ENCODE measurements at regions not wholly inside any gene's neighbourhood (a gene's known extent, or its start where the extent isn't known, plus 50 kb on each side); places are given as distances from the start of the nearest gene placed in this dataset.
A peak's percentile ranks its signal among the peaks of the same experiment; 100 is the strongest.

GRCh38 chr18:54672846-54673475 is 81.9 kb downstream of the DYNAP start:
- Histone ChIP-seq H3K36me3 (no peaks in the 10 kb centered on the region), H3K27ac (no peak overlapping the region), H3K27me3 (replicated peaks in 1 of 7) (peaks cover 0 to 8% (median 0%) of the 10 kb centered on the region in 7 donors), H3K9me3 (peaks cover 0 to 7% (median 0%) of the 10 kb centered on the region in 8 donors), H3K4me3 (no peak overlapping the region), H3K4me1 (no peaks in the 10 kb centered on the region)
- intact Hi-C loops (cut with DNase I; ENCODE audit: low total_unique reads) = loop anchor here (5.0 kb wide), 1 partner anchor 231 kb away; no protein-coding TSS in a partner anchor
- DNase-seq = no peak
- WGBS, 5 donors = 75 to 89% (median 83%) methylated on average over 6 of the region's 6 CpGs
- TF ChIP-seq POLR2A (IDR thresholded peaks at IDR 0.05) (no peak), POLR2AphosphoS5 (IDR thresholded peaks at IDR 0.05) (no peak)
- TF ChIP-seq, protein P1, sequence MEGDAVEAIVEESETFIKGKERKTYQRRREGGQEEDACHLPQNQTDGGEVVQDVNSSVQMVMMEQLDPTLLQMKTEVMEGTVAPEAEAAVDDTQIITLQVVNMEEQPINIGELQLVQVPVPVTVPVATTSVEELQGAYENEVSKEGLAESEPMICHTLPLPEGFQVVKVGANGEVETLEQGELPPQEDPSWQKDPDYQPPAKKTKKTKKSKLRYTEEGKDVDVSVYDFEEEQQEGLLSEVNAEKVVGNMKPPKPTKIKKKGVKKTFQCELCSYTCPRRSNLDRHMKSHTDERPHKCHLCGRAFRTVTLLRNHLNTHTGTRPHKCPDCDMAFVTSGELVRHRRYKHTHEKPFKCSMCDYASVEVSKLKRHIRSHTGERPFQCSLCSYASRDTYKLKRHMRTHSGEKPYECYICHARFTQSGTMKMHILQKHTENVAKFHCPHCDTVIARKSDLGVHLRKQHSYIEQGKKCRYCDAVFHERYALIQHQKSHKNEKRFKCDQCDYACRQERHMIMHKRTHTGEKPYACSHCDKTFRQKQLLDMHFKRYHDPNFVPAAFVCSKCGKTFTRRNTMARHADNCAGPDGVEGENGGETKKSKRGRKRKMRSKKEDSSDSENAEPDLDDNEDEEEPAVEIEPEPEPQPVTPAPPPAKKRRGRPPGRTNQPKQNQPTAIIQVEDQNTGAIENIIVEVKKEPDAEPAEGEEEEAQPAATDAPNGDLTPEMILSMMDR (IDR thresholded peaks at IDR 0.05 in 8 of 11, conservative IDR thresholded peaks at IDR 0.05 in 3 of 11) = no peak

GRCh38 chr18:54673936-54674335 is 82.9 kb downstream of the DYNAP start:
- Histone ChIP-seq H3K27me3 (replicated peaks in 1 of 7) (peaks cover 0 to 8% (median 0%) of the 10 kb centered on the region in 7 donors), H3K36me3 (no peaks in the 10 kb centered on the region), H3K9me3 (peaks cover 0 to 7% (median 0%) of the 10 kb centered on the region in 8 donors), H3K27ac (no peak overlapping the region), H3K4me3 (no peak overlapping the region), H3K4me1 (no peaks in the 10 kb centered on the region)
- no peak for DNase-seq
- no peak for TF ChIP-seq POLR2AphosphoS5 (IDR thresholded peaks at IDR 0.05)
- TF ChIP-seq POLR2A (IDR thresholded peaks at IDR 0.05) = no peak
- TF ChIP-seq, protein P1 (IDR thresholded peaks at IDR 0.05 in 8 of 11, conservative IDR thresholded peaks at IDR 0.05 in 3 of 11) = no peak
- 86 to 100% (median 94%) methylated on average over 2 of the region's 2 CpGs for WGBS, 5 donors
- intact Hi-C loops (cut with DNase I; ENCODE audit: low total_unique reads) = loop anchor here (5.0 kb wide), 1 partner anchor 232 kb away; no protein-coding TSS in a partner anchor

- H3K27ac ChIP-seq = no peak overlapping the region
- H3K4me3 ChIP-seq = no peak overlapping the region
- peaks cover 0 to 7% (median 0%) of the 10 kb centered on the region in 8 donors for H3K9me3 ChIP-seq
- TF ChIP-seq POLR2AphosphoS5 (IDR thresholded peaks at IDR 0.05) (no peak), POLR2A (IDR thresholded peaks at IDR 0.05) (no peak)
- TF ChIP-seq, protein P1 (IDR thresholded peaks at IDR 0.05 in 8 of 11, conservative IDR thresholded peaks at IDR 0.05 in 3 of 11) = no peak
- DNase-seq = no peak
- WGBS, 5 donors = 47 to 77% (median 62%) methylated on average over 1 of the region's 1 CpG
- H3K27me3 ChIP-seq (replicated peaks in 1 of 7) = peaks cover 0 to 4% (median 0%) of the 10 kb centered on the region in 7 donors
- H3K36me3 ChIP-seq = no peaks in the 10 kb centered on the region
- intact Hi-C loops (cut with DNase I; ENCODE audit: low total_unique reads) = no loop called here
- H3K4me1 ChIP-seq = no peaks in the 10 kb centered on the region
Measured at GRCh38 chr18:54675076-54675475, 84.0 kb downstream of the DYNAP start.

GRCh38 chr18:54679318-54680149 is 88.5 kb downstream of the DYNAP start:
- DNase-seq = no peak
- H3K9me3 ChIP-seq = peaks cover 0 to 7% (median 0%) of the 10 kb centered on the region in 8 donors
- TF ChIP-seq POLR2AphosphoS5 (IDR thresholded peaks at IDR 0.05) (no peak), POLR2A (IDR thresholded peaks at IDR 0.05) (no peak)
- TF ChIP-seq, protein P1 (IDR thresholded peaks at IDR 0.05 in 8 of 11, conservative IDR thresholded peaks at IDR 0.05 in 3 of 11) = peak in 4 of 11 experiments; percentile 26 to 54 (median 36)
- intact Hi-C loops (cut with DNase I; ENCODE audit: low total_unique reads) = loop anchor here (2.0 kb wide), 1 partner anchor 303 kb away; no protein-coding TSS in a partner anchor
- H3K4me1 ChIP-seq = no peaks in the 10 kb centered on the region
- H3K27me3 ChIP-seq (replicated peaks in 1 of 7) = no peaks in the 10 kb centered on the region
- no peak overlapping the region for H3K4me3 ChIP-seq
- H3K36me3 ChIP-seq = no peaks in the 10 kb centered on the region
- H3K27ac ChIP-seq = no peak overlapping the region
- 35 to 45% (median 37%) methylated on average over 4 of the region's 4 CpGs for WGBS, 5 donors
